Kasumi-1 (cell line): ENCODE measurements at regions not wholly inside any gene's neighbourhood (a gene's known extent, or its start where the extent isn't known, plus 50 kb on each side); places are given as distances from the start of the nearest gene placed in this dataset.
"Not testable (repeated sequence)": the region's sequence is repeated elsewhere in the genome, so short reads cannot be mapped to it uniquely, and the experiment has no call there.

ENCODE experiments used
- DNase-seq, 2 experiments: peaks; one replicate each; lab custom pipeline; 2025; lab: John Stamatoyannopoulos, UW

- no peak for DNase-seq
Measured at GRCh38 chr11:134866215-134866614, 454.2 kb upstream of the B3GAT1 start.

GRCh38 chr11:134864968-134865305 is 452.9 kb upstream of the B3GAT1 start:
- no peak for DNase-seq

- DNase-seq = no peak
Measured at GRCh38 chr11:134864233-134864967, 452.4 kb upstream of the B3GAT1 start.

GRCh38 chr11:134863294-134863693 is 451.3 kb upstream of the B3GAT1 start:
- DNase-seq = no peak

DNA sequence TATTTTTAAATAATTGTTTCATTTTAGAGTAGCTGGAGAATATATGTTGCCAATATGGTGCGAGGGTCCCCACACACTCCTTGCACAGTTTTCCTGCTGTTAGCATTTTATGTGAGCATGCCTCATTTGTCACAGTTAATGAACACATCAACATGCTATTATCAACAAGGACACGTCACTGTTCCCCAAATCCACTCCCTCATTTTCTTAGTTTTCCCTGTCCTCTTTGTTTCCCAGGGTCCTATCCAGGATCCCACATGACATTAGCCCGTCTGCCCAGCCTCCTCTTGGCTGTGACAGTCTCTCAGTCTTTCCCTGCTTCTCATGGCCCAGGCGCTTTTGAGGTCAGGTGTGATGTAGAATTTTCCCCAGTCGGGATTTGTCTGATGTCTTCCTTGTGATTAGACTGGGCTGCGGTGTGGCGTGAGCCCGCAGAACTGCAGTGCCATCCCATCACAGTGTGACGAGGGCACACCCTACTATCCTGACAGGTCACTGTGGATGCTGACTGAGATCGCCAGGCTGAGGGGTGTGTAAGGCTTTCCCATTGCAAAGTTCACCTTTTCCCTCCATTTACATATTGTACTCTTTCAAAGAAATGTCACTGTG is 450.6 kb upstream of the B3GAT1 start:
- no peak for DNase-seq

DNA sequence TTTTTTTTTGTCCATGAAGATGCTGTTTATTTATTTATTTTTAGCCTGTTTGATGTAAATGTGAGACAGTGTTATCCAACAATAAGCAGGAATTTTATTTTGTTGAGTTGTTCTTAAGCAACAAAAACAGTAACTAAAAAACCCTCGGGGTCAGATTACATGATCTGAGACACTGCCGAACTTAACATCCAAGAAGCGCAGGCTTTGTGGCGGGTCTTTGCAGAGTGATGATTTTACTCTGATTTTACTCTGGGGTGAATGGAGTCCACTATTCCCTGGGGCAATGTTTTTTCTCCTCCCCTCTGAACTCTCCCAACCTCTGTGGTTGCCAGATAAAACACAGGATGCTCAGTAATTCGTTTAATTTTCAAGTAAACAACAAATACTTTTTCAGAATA is 450.1 kb upstream of the B3GAT1 start:
- no peak for DNase-seq

DNA sequence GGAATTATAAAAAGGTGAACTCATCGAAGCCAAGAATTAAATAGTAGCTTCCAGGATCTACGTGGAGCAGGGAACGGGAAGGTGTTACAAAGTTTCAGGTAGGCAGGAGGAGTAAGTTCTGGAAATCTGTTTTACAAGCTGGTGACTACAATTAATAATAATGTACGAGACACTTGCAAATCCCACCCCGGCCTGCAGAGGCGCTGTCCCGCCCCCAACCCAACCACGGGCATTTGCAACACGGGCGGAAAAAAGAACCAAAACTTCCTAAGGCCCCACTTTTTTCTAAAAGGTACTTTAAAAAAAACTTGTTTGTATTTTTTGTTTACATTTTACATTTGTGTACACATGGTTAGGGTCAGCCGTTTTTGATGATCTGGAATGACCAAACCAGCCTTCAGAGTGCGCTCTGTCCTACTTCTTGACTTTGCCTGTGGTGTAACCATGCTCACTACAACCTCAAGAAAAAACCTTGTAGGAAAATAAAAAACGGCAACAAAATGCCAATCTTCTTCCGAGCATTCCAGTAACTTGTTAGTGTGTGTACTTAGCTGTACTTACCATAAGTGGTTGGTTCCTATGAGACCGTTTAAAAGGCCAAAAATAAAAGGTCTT is 449.6 kb upstream of the B3GAT1 start:
- no peak for DNase-seq

DNA sequence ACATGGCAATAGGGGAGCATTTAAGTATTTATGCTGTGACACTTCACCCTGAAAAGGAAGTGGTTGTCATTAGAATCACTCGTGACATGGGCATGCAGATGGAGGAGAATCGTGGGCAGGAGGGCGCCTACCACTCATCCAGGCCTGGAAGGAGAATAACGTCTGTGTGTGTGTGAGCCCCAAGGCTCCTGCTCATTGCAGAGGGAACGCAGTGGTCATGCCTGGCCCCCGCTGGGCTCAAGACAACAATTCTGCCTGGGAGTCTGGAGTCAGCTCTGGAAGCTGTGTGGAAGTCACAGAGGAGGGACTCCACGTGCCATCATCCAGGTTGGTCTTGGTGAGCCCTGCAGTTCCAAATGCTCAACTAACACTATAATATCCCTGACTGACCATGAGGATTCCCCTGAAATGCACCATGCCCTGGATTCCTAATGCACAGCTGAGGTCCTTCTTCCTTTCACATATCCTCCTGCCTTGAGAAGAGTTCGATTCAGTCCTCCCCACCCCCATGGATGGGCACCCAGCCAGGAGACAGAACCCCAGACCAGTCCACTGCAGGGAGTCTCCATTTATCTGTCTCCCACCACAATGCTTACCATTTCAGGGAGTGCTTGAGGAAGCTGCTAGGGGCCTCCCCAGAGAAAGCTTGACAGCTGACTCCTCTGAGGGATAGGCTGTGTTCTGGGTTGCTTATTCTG is 446.9 kb upstream of the B3GAT1 start:
- no peak for DNase-seq

GRCh38 chr11:134857035-134857434 is 445.0 kb upstream of the B3GAT1 start:
- no peak for DNase-seq

DNA sequence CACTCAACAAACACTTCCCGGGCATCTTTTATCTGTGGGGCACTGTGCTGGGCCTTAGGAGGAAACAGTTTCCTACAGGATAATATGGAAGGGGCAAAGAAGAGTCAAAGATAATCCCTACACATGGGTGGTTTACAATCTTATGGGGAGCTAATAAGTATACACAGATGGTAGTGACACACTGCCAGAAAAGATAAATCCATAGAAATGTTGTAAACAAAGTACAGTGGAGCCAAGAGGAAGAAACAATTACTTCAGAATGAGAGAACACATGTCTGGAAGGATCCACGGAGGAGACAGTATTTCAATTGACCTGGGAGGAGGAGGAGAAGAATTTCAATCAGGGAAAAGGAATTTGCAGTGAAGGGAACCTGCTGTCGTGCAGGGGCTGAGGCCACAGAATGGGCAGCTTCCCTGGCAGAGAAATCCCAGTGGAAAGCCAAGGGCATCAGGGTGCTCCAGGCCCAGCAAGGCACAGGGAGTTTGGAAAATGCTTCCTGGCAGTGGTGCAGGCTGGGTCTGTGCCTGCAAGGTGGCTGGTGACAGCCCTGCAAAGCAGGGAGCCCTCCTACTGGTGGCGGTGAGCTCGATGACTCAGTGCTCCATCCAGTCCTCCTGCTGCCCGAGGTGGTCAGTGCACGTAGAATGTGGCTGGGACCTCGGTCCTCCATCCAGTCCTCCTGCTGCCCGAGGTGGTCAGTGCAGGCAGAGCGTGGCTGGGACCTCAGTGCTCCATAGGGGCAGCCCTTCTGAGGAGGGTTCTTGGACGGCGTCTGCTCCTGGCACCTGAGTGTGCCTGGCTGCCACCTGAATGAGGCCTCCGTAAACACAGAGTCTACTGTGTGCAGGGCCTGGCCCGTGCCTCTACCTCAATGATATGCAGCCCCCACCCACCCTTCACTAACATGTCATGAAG is 444.3 kb upstream of the B3GAT1 start:
- DNase-seq = no peak

DNA sequence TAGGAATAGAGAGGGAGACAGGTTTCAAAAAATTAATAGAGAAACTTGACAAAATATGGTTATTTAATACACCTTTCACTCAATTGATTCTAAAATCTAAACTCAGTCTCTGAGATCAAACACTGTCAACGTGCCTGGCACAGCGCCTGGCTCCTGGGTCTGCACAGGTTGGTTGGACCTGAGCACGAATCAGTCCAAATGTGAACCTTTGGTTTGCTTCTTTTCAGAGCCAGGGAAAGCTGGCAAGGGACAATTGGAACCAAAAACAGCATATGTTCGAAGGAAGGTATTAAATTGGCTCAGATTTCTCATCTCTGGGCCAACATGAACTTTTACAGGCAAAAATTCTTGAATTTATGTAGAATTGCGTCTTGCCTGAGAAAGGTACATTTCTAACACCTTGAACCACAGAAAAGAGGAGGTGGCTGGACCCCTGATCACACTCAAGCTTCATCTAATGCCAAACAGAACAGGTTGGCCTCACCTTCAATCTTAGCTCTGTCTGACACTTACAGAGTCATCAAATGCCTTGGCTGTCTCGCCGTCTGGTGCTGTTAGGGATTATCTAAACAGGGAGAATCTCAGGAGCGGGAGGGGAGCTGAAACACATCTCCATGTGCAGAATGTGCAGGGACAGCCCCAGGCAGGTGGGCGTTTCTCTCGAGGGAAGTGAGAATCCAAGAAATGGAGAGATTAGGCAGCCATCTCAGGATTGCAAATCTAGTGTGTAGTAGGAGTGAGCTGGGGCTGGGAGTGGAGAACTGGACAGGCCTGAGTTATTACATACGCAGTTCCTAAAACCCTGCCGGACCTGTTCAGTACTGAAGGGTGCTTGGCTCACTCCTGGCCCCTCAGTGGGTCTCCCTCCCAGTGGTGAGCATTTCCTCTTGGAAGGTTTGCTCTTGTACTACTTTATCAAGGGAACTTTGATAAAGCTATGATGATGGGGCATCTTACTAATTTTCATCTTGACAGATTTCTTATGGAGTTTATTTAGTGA is 442.2 kb upstream of the B3GAT1 start:
- no peak for DNase-seq

DNA sequence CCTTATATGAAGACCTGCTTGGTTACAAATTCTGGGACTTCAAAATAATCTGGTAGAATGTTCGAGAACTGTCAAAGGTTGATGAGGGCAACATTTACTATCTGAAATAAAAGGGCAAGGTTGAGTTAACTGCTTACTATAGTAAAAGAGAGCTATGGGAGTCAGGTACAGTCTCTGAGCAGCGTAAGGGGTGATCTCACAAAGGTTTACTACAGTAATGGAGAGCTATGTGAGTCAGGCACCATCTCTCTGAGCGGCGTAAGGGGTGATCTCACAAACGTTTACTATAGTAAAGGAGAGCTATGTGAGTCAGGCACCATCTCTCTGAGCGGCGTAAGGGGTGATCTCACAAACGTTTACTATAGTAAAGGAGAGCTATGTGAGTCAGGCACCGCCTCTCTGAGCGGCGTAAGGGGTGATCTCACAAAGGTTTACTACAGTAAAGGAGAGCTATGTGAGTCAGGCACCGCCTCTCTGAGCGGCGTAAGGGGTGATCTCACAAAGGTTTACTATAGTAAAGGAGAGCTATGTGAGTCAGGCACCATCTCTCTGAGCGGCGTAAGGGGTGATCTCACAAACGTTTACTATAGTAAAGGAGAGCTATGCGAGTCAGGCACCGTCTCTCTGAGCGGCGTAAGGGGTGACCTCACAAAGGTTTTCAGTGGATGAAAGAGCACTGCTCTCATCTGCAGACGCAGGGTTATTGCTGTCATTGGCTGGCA is 439.6 kb upstream of the B3GAT1 start:
- DNase-seq = not testable (repeated sequence)

DNA sequence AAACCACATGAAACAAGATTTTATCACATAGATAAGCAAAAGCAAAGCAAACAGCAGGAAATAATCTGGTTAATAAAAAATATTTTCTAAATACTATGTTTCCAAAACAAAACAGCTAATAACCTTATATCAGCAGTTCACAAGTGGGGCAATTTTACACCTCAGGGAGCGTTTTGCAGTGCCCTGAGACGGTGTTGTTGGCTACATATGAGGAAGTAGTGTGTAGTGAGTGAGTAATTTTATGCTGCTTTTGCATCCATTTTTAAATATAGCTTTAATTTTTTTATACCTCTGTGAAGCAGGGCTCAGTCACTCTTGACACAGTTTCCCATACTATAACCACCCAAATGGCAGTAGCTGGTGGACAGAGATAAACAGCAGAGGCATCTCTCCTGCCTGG is 438.5 kb upstream of the B3GAT1 start:
- no peak for DNase-seq

DNA sequence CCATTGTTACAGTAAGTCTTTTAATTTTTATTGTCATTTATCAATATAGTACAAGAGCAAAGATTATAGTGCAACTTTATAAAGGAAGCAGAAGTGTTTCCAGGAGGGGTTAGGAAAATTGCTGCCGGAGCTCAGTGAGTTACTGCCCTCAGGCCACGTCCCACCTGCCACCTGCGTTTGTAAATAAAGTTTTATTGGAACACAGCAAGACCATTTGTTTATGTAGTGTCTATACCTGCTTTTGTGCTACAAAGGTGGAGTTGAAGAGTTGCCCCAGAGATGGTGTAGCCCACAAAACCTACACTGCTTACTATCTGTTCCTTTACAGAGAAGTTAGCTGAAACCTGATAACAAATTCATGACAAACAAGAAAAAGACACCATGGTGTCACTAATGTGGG is 437.8 kb upstream of the B3GAT1 start:
- no peak for DNase-seq

DNA sequence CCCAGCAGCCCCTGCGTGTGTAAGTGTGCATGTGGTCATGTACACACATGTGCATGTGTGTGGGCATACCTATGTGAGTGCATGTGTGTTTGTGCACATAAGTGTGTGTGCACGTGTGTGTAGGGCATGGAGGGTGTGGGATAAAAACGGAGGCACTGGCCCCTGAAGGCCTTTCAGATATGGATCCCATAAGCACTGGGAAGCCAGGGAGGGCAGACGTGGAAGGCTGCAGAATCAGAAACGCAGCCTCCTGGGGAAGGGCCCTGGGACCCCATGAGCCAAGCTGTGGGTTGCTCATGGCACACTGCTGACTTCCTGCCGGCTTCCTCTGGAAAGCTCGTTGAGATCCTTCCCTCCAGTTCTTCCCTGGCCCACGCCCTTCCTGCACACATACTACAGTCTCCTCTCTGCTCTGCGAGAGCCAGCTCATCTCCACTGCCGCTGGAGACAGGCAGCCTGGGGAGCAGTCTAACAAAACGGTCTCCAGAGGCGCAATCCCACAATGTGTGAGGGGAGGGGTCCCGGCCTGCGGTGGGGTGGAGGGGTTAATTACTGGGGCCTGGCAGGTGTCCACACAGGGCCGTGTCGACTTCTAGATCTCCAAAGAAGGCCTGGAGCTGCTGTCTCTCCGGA is 435.2 kb upstream of the B3GAT1 start:
- DNase-seq = no peak

- no peak for DNase-seq
Measured at GRCh38 chr11:134846328-134847082, 434.5 kb upstream of the B3GAT1 start.

- DNase-seq = no peak
Measured at GRCh38 chr11:134845474-134846327, 433.7 kb upstream of the B3GAT1 start.

- no peak for DNase-seq
Measured at GRCh38 chr11:134844838-134845237, 432.8 kb upstream of the B3GAT1 start.
